Central memory CD8-positive, alpha-beta T cell (primary cell): ENCODE measurements at regions not wholly inside any gene's neighbourhood (a gene's known extent, or its start where the extent isn't known, plus 50 kb on each side); places are given as distances from the start of the nearest gene placed in this dataset.

ENCODE experiments used
- ATAC-seq: fragments of 150-1000 bp; cut with Tn5 transposase; replicated peaks from 2 replicates; pipeline ENCODE4 v1.10.0; 2022; ENCODE audit warnings: mild to moderate bottlenecking, moderate FRiP score, moderate number of reproducible peaks; ENCODE audit not compliant: poor library complexity, severe bottlenecking; ENCODE audit errors: extremely low read depth
- DNase-seq, 2 donors: peaks; one replicate each; pipeline ENCODE4 v3.0.0; 2021; ENCODE audit warnings: low spot score in 2 of 2
- H3K27ac Mint-ChIP-seq: one replicate; pipeline ENCODE4 v1.8.0; 2022; ENCODE audit warnings: low read depth, mild to moderate bottlenecking, moderate library complexity, mixed read lengths
- H3K27me3 Mint-ChIP-seq: one replicate; pipeline ENCODE4 v1.8.0; 2022; ENCODE audit warnings: mixed read lengths
- H3K36me3 Mint-ChIP-seq: one replicate; pipeline ENCODE4 v1.8.0; 2022; ENCODE audit warnings: mild to moderate bottlenecking, moderate library complexity, mixed read lengths; ENCODE audit not compliant: insufficient read depth
- H3K4me1 Mint-ChIP-seq: one replicate; pipeline ENCODE4 v1.8.0; 2022; ENCODE audit warnings: mixed read lengths
- H3K4me3 Mint-ChIP-seq: one replicate; pipeline ENCODE4 v1.8.0; 2022; ENCODE audit warnings: mild to moderate bottlenecking, moderate library complexity, mixed read lengths
- H3K9me3 Mint-ChIP-seq: one replicate; pipeline ENCODE4 v1.8.0; 2022; ENCODE audit warnings: mixed read lengths

- H3K27ac Mint-ChIP-seq: no peak overlapping the region
- H3K9me3 Mint-ChIP-seq: peaks cover 28% of the 10 kb centered on the region
- H3K27me3 Mint-ChIP-seq: no peaks in the 10 kb centered on the region
- H3K4me3 Mint-ChIP-seq: no peak overlapping the region
- no peak for ATAC-seq
- no peak for DNase-seq
- no peaks in the 10 kb centered on the region for H3K4me1 Mint-ChIP-seq
- H3K36me3 Mint-ChIP-seq: no peaks in the 10 kb centered on the region
Observed at GRCh38 chr7:54111814-54112511, 430.2 kb upstream of the VSTM2A start.

GRCh38 chr7:54112567-54112966 is 429.6 kb upstream of the VSTM2A start:
- ATAC-seq: no peak
- Mint-ChIP-seq H3K9me3 (peaks cover 33% of the 10 kb centered on the region), H3K27me3 (no peaks in the 10 kb centered on the region)

GRCh38 chr7:54115028-54115763 is 427.0 kb upstream of the VSTM2A start:
- H3K36me3 Mint-ChIP-seq: no peaks in the 10 kb centered on the region
- H3K4me3 Mint-ChIP-seq: no peak overlapping the region
- H3K4me1 Mint-ChIP-seq: no peaks in the 10 kb centered on the region
- DNase-seq (no peak), ATAC-seq (no peak)
- no peak overlapping the region for H3K27ac Mint-ChIP-seq
- H3K27me3 Mint-ChIP-seq: no peaks in the 10 kb centered on the region
- H3K9me3 Mint-ChIP-seq: peaks cover 40% of the 10 kb centered on the region

More at GRCh38 chr7:54112567-54112966, 429.6 kb upstream of the VSTM2A start:
- Mint-ChIP-seq H3K4me1 (no peaks in the 10 kb centered on the region), H3K27ac (no peak overlapping the region), H3K4me3 (no peak overlapping the region), H3K36me3 (no peaks in the 10 kb centered on the region)
- DNase-seq: no peak

GRCh38 chr7:54116956-54117355 is 425.2 kb upstream of the VSTM2A start:
- no peak for ATAC-seq
- DNase-seq: no peak
- peaks cover 29% of the 10 kb centered on the region for H3K9me3 Mint-ChIP-seq
- no peak overlapping the region for H3K4me3 Mint-ChIP-seq
- H3K36me3 Mint-ChIP-seq: no peaks in the 10 kb centered on the region
- H3K4me1 Mint-ChIP-seq: no peaks in the 10 kb centered on the region
- H3K27me3 Mint-ChIP-seq: no peaks in the 10 kb centered on the region
- H3K27ac Mint-ChIP-seq: no peak overlapping the region

GRCh38 chr7:54129035-54129434 is 413.1 kb upstream of the VSTM2A start:
- Mint-ChIP-seq H3K4me3 (no peak overlapping the region), H3K27me3 (no peaks in the 10 kb centered on the region), H3K27ac (no peak overlapping the region), H3K4me1 (no peaks in the 10 kb centered on the region), H3K36me3 (no peaks in the 10 kb centered on the region), H3K9me3 (peaks cover 29% of the 10 kb centered on the region)
- DNase-seq: no peak
- no peak for ATAC-seq

- H3K4me1 Mint-ChIP-seq: no peaks in the 10 kb centered on the region
- no peak for ATAC-seq
- H3K4me3 Mint-ChIP-seq: no peak overlapping the region
- no peaks in the 10 kb centered on the region for H3K36me3 Mint-ChIP-seq
- H3K27ac Mint-ChIP-seq: no peak overlapping the region
- DNase-seq: no peak
- no peaks in the 10 kb centered on the region for H3K27me3 Mint-ChIP-seq
- H3K9me3 Mint-ChIP-seq: peaks cover 22% of the 10 kb centered on the region
Observed at GRCh38 chr7:54141576-54141975, 400.6 kb upstream of the VSTM2A start.

GRCh38 chr7:54145716-54146115 is 396.5 kb upstream of the VSTM2A start:
- Mint-ChIP-seq H3K4me1 (no peaks in the 10 kb centered on the region), H3K36me3 (no peaks in the 10 kb centered on the region), H3K27ac (no peak overlapping the region), H3K9me3 (peaks cover 28% of the 10 kb centered on the region), H3K4me3 (no peak overlapping the region), H3K27me3 (no peaks in the 10 kb centered on the region)
- ATAC-seq: no peak
- no peak for DNase-seq

- Mint-ChIP-seq H3K27me3 (no peaks in the 10 kb centered on the region), H3K27ac (no peak overlapping the region), H3K9me3 (peaks cover 24% of the 10 kb centered on the region), H3K4me1 (no peaks in the 10 kb centered on the region), H3K4me3 (no peak overlapping the region), H3K36me3 (no peaks in the 10 kb centered on the region)
- DNase-seq: no peak
- no peak for ATAC-seq
Observed at GRCh38 chr7:54153462-54153861, 388.7 kb upstream of the VSTM2A start.

- DNase-seq (no peak), ATAC-seq (no peak)
- no peaks in the 10 kb centered on the region for H3K27me3 Mint-ChIP-seq
- no peak overlapping the region for H3K27ac Mint-ChIP-seq
- peaks cover 25% of the 10 kb centered on the region for H3K9me3 Mint-ChIP-seq
- no peaks in the 10 kb centered on the region for H3K36me3 Mint-ChIP-seq
- no peaks in the 10 kb centered on the region for H3K4me1 Mint-ChIP-seq
- no peak overlapping the region for H3K4me3 Mint-ChIP-seq
Observed at GRCh38 chr7:54159088-54159487, 383.1 kb upstream of the VSTM2A start.

GRCh38 chr7:54161621-54162020 is 380.6 kb upstream of the VSTM2A start:
- H3K9me3 Mint-ChIP-seq: peaks cover 25% of the 10 kb centered on the region

GRCh38 chr7:54166419-54166818 is 375.8 kb upstream of the VSTM2A start:
- Mint-ChIP-seq H3K4me3 (no peak overlapping the region), H3K9me3 (peaks cover 8% of the 10 kb centered on the region), H3K27me3 (no peaks in the 10 kb centered on the region), H3K27ac (no peak overlapping the region), H3K36me3 (no peaks in the 10 kb centered on the region), H3K4me1 (no peaks in the 10 kb centered on the region)
- no peak for DNase-seq
- ATAC-seq: no peak

More at GRCh38 chr7:54161621-54162020, 380.6 kb upstream of the VSTM2A start:
- Mint-ChIP-seq H3K27me3 (no peaks in the 10 kb centered on the region), H3K27ac (no peak overlapping the region), H3K4me3 (no peak overlapping the region), H3K36me3 (no peaks in the 10 kb centered on the region), H3K4me1 (no peaks in the 10 kb centered on the region)
- ATAC-seq (no peak), DNase-seq (no peak)

GRCh38 chr7:54179321-54180029 is 362.7 kb upstream of the VSTM2A start:
- no peak for DNase-seq
- Mint-ChIP-seq H3K27me3 (no peaks in the 10 kb centered on the region), H3K36me3 (peaks cover 1% of the 10 kb centered on the region), H3K4me3 (no peak overlapping the region), H3K27ac (no peak overlapping the region), H3K9me3 (peaks cover 33% of the 10 kb centered on the region), H3K4me1 (no peaks in the 10 kb centered on the region)
- ATAC-seq: no peak

GRCh38 chr7:54180796-54181195 is 361.4 kb upstream of the VSTM2A start:
- no peak for DNase-seq
- peaks cover 1% of the 10 kb centered on the region for H3K36me3 Mint-ChIP-seq
- no peak overlapping the region for H3K4me3 Mint-ChIP-seq
- no peak for ATAC-seq
- no peaks in the 10 kb centered on the region for H3K4me1 Mint-ChIP-seq
- peaks cover 33% of the 10 kb centered on the region for H3K9me3 Mint-ChIP-seq
- no peak overlapping the region for H3K27ac Mint-ChIP-seq
- no peaks in the 10 kb centered on the region for H3K27me3 Mint-ChIP-seq
